ENCODE measurements at regions not wholly inside any gene's neighbourhood (a gene's known extent, or its start where the extent isn't known, plus 50 kb on each side); places are given as distances from the start of the nearest gene placed in this dataset.

- Histone ChIP-seq H3K4me3 (ENCODE audit: low read length) (no peak overlapping the region), H3K4me2 (ENCODE audit: low read length) (no peak overlapping the region)
Observed at GRCh38 chr7:42611961-42612360, 299.9 kb downstream of the C7orf25 start.

DNA sequence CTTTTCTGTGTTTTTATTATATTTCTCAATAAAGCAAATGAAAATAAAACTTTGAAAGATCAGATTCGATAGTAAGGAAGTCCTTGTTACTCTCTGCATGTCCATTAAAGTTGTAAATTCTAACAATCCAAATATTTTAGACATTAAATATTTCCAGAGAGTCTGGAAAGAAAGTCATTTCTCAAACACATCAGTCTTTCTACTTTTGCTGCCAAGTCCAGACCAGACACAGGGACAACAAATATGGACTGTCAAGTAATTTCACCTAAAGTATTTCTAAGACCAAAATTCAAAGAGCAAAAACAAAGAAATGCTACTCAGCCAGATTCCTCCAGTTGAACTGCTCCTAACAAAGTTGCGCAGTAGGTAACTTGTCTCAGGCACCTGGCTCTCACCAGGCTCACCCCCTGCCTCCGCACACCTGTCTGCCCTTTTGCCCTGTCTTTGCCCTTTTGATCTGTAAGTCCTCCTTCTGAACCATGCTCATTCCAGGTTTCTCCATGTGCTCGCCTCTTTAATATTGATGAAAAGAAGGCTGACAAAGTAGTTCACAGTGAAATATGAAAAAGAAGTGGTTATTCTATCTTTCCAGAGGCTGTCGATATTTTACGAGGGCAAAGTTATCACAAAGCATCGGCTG is 300.5 kb downstream of the C7orf25 start:
- no peaks in the 10 kb centered on the region for H4K20me1 ChIP-seq (ENCODE audit: insufficient read depth, low read length)
- no peak overlapping the region for H3K9ac ChIP-seq (ENCODE audit: low read length)
- no peaks in the 10 kb centered on the region for H3K9me3 ChIP-seq (ENCODE audit: insufficient read depth, low read length)
- TF ChIP-seq, protein P1, sequence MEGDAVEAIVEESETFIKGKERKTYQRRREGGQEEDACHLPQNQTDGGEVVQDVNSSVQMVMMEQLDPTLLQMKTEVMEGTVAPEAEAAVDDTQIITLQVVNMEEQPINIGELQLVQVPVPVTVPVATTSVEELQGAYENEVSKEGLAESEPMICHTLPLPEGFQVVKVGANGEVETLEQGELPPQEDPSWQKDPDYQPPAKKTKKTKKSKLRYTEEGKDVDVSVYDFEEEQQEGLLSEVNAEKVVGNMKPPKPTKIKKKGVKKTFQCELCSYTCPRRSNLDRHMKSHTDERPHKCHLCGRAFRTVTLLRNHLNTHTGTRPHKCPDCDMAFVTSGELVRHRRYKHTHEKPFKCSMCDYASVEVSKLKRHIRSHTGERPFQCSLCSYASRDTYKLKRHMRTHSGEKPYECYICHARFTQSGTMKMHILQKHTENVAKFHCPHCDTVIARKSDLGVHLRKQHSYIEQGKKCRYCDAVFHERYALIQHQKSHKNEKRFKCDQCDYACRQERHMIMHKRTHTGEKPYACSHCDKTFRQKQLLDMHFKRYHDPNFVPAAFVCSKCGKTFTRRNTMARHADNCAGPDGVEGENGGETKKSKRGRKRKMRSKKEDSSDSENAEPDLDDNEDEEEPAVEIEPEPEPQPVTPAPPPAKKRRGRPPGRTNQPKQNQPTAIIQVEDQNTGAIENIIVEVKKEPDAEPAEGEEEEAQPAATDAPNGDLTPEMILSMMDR (IDR thresholded peaks at IDR 0.05; ENCODE audit: low read depth, low read length): no peak
- TF ChIP-seq EZH2phosphoT487 (IDR thresholded peaks at IDR 0.05; ENCODE audit: low read depth): no peak
- H3K4me2 ChIP-seq (ENCODE audit: low read length): no peak overlapping the region
- no peak overlapping the region for H3K27ac ChIP-seq (ENCODE audit: low read length)
- H3K79me2 ChIP-seq (ENCODE audit: low read length): no peaks in the 10 kb centered on the region
- no peaks in the 10 kb centered on the region for H3K4me1 ChIP-seq (ENCODE audit: low read length)
- no peak overlapping the region for H3K4me3 ChIP-seq (ENCODE audit: low read length)
- H3K27me3 ChIP-seq (ENCODE audit: low read depth, low read length): no peaks in the 10 kb centered on the region
- no peaks in the 10 kb centered on the region for H3K36me3 ChIP-seq (replicated peaks; ENCODE audit: low read depth, low read length)
- no peak overlapping the region for H2AFZ ChIP-seq (ENCODE audit: low read depth, low read length)

More at GRCh38 chr7:42611961-42612360, 299.9 kb downstream of the C7orf25 start:
- H3K9ac ChIP-seq (ENCODE audit: low read length): no peak overlapping the region
- no peaks in the 10 kb centered on the region for H3K27me3 ChIP-seq (ENCODE audit: low read depth, low read length)
- no peak overlapping the region for H3K27ac ChIP-seq (ENCODE audit: low read length)
- H3K36me3 ChIP-seq (replicated peaks; ENCODE audit: low read depth, low read length): no peaks in the 10 kb centered on the region
- no peaks in the 10 kb centered on the region for H4K20me1 ChIP-seq (ENCODE audit: insufficient read depth, low read length)
- TF ChIP-seq EZH2phosphoT487 (IDR thresholded peaks at IDR 0.05; ENCODE audit: low read depth): no peak
- TF ChIP-seq, protein P1 (IDR thresholded peaks at IDR 0.05; ENCODE audit: low read depth, low read length): no peak
- no peak overlapping the region for H2AFZ ChIP-seq (ENCODE audit: low read depth, low read length)
- H3K9me3 ChIP-seq (ENCODE audit: insufficient read depth, low read length): no peaks in the 10 kb centered on the region
- no peaks in the 10 kb centered on the region for H3K79me2 ChIP-seq (ENCODE audit: low read length)
- H3K4me1 ChIP-seq (ENCODE audit: low read length): no peaks in the 10 kb centered on the region

DNA sequence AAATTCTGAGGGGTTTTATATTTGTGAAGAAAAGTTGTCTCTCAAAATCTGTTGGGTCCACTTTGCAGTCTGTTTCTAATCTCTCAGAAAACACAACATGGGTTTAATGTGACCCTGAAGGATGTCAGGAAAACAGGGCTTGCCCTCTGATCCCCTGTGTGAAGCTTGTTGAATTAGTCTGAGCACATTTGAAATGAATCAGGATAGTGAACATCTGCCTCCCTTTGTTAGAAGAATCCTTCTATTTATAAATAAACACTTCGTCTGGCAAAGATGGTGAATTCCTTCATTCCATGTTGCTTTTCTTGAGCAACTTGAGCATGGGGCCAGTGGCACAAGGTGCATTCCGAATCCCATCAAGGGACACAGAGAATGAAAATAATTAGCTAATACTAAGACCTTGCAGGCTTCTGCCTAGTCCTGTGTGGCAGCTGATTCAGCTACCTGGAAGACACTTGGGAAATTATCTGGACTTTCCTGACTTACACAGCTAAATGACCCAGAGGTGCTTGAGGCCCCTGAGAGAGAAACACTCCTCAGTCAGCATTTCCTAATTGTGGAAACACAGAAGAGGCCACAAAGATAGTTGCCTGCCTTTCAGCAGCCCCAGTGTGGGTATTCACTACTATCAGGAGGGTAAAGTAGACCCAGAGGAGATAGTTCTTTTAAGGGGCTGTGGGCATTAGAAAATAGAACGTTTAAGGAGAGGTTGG is 305.5 kb downstream of the C7orf25 start:
- Histone ChIP-seq H3K27me3 (ENCODE audit: low read depth, low read length) (no peaks in the 10 kb centered on the region), H3K36me3 (replicated peaks; ENCODE audit: low read depth, low read length) (no peaks in the 10 kb centered on the region), H3K9me3 (ENCODE audit: insufficient read depth, low read length) (no peaks in the 10 kb centered on the region), H3K4me2 (ENCODE audit: low read length) (no peak overlapping the region), H3K4me3 (ENCODE audit: low read length) (no peak overlapping the region), H3K9ac (ENCODE audit: low read length) (no peak overlapping the region), H3K4me1 (ENCODE audit: low read length) (no peaks in the 10 kb centered on the region), H3K27ac (ENCODE audit: low read length) (no peak overlapping the region), H2AFZ (ENCODE audit: low read depth, low read length) (no peak overlapping the region), H3K79me2 (ENCODE audit: low read length) (no peaks in the 10 kb centered on the region), H4K20me1 (ENCODE audit: insufficient read depth, low read length) (no peaks in the 10 kb centered on the region)
- TF ChIP-seq, protein P1 (IDR thresholded peaks at IDR 0.05; ENCODE audit: low read depth, low read length): no peak
- no peak for TF ChIP-seq EZH2phosphoT487 (IDR thresholded peaks at IDR 0.05; ENCODE audit: low read depth)

GRCh38 chr7:42605406-42606192 is 306.3 kb downstream of the C7orf25 start:
- no peak for TF ChIP-seq EZH2phosphoT487 (IDR thresholded peaks at IDR 0.05; ENCODE audit: low read depth)
- TF ChIP-seq, protein P1 (IDR thresholded peaks at IDR 0.05; ENCODE audit: low read depth, low read length): no peak
- H3K4me3 ChIP-seq (ENCODE audit: low read length): no peak overlapping the region
- no peaks in the 10 kb centered on the region for H3K36me3 ChIP-seq (replicated peaks; ENCODE audit: low read depth, low read length)
- H3K79me2 ChIP-seq (ENCODE audit: low read length): no peaks in the 10 kb centered on the region
- H3K27me3 ChIP-seq (ENCODE audit: low read depth, low read length): no peaks in the 10 kb centered on the region
- H3K9me3 ChIP-seq (ENCODE audit: insufficient read depth, low read length): no peaks in the 10 kb centered on the region
- H3K27ac ChIP-seq (ENCODE audit: low read length): no peak overlapping the region
- no peak overlapping the region for H3K9ac ChIP-seq (ENCODE audit: low read length)
- H2AFZ ChIP-seq (ENCODE audit: low read depth, low read length): no peak overlapping the region
- no peak overlapping the region for H3K4me2 ChIP-seq (ENCODE audit: low read length)
- H3K4me1 ChIP-seq (ENCODE audit: low read length): no peaks in the 10 kb centered on the region
- H4K20me1 ChIP-seq (ENCODE audit: insufficient read depth, low read length): no peaks in the 10 kb centered on the region
